Effector memory CD4-positive, alpha-beta T cell (primary cell): ENCODE measurements at regions not wholly inside any gene's neighbourhood (a gene's known extent, or its start where the extent isn't known, plus 50 kb on each side); places are given as distances from the start of the nearest gene placed in this dataset.

Experiments used
- DNase-seq, 3 donors: peaks; one replicate each; pipeline ENCODE4 v3.0.0-alpha.2; 2020
- H3K27ac ChIP-seq: 2 replicates; pipeline ENCODE4 v1.7.0; 2013; ENCODE audit warnings: mild to moderate bottlenecking, low read length, moderate library complexity; ENCODE audit not compliant: insufficient read depth, poor library complexity, severe bottlenecking
- H3K27me3 ChIP-seq: replicated peaks from 2 replicates; pipeline ENCODE4 v1.7.0; 2013; ENCODE audit warnings: mild to moderate bottlenecking, low read length; ENCODE audit not compliant: insufficient read depth, control insufficient read depth, poor library complexity, severe bottlenecking
- H3K36me3 ChIP-seq: 2 replicates; pipeline ENCODE4 v1.7.0; 2013; ENCODE audit warnings: mild to moderate bottlenecking, low read length, moderate library complexity; ENCODE audit not compliant: control insufficient read depth, insufficient read depth
- H3K4me1 ChIP-seq: 2 replicates; pipeline ENCODE4 v1.7.0; 2013; ENCODE audit warnings: low read length, mild to moderate bottlenecking; ENCODE audit not compliant: control insufficient read depth, insufficient read depth, poor library complexity, severe bottlenecking
- H3K4me3 ChIP-seq: 2 replicates; pipeline ENCODE4 v1.7.0; 2013; ENCODE audit warnings: low read length, low read depth, mild to moderate bottlenecking; ENCODE audit not compliant: insufficient read depth, poor library complexity, severe bottlenecking
- H3K9me3 ChIP-seq: 2 replicates; pipeline ENCODE4 v1.7.0; 2013; ENCODE audit warnings: mild to moderate bottlenecking, low read length, moderate library complexity; ENCODE audit not compliant: control insufficient read depth

DNA sequence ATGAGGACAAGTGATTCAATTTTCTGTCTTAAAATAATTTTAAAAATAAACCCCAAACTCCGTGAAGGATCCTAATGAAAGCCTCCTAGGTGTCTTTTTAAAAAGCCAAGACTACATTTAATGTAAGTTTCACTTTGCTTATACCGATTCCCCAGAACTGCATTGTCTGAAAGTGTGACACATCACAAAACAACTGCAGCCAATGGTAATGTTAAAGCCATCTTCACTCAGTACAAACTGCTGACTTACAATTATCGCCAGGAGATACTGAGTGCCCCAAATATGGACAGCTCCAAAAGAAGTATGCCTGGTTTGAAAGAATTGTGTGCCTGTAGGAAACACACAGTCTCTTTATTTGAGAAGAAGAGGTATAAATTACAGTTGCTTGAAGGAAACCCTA is 73.7 kb upstream of the SPANXB1 start:
- Histone ChIP-seq H3K36me3 (no peaks in the 10 kb centered on the region), H3K27me3 (no peaks in the 10 kb centered on the region), H3K9me3 (no peaks in the 10 kb centered on the region), H3K4me3 (no peak overlapping the region), H3K27ac (no peak overlapping the region), H3K4me1 (no peaks in the 10 kb centered on the region)
- DNase-seq, result no peak

DNA sequence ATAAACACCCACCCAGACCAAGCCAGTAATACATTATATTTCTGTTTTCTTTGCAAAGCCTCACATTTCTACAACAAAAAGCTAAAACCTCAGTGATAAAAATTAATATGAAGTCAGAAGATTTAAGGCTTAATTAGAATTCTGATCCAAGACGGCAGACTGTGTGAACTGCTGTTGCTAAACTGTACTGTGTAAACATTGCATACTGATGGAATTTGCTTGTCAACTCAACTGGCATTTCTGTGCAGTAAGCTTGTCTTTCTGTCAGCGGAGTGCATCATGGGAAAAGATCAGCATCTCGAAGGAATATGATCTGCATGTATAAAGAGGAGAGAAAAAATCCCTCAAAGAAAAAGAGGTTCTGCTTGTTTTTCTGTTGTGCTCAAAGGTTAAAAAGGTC is 69.4 kb upstream of the SPANXB1 start:
- no peaks in the 10 kb centered on the region for H3K36me3 ChIP-seq
- no peak overlapping the region for H3K4me3 ChIP-seq
- no peaks in the 10 kb centered on the region for H3K27me3 ChIP-seq
- H3K4me1 ChIP-seq, result no peaks in the 10 kb centered on the region
- H3K9me3 ChIP-seq, result no peaks in the 10 kb centered on the region
- DNase-seq, result no peak
- no peak overlapping the region for H3K27ac ChIP-seq

DNA sequence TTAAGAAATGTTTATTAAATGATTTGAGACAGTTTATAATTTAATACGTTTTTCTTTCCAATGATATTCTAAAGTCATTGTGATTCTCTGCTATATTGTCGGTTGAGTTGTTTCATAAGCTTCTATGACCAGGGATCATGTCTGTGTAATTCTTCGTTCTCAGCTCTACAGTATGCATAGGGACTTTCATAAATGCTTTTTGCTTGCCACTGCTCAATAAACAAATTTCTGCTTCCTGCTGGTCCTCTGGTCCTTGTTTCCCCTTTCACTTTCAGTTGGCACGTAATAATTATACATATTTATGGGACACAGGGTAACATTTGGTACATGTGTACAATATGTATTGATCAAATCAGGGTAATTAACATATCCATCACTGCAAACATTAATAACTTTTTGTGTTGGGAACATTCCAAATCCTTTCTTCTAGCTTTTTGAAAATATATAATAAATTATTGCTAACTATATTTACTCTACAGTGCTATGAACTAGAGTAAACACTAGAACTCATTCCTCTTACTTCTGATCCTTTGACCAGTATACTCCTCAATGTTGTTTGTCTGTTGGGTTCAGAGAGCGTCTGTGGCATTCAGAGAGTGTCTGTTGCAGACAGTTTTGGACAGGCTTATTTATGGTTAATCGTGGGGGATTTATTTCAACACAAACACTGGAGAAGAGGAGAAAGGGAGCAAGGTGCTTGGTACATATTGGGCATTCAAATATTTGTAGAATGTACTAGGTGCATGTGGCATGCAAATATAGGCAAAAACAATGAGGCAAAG is 68.3 kb upstream of the SPANXB1 start:
- Histone ChIP-seq H3K27me3 (no peaks in the 10 kb centered on the region), H3K36me3 (no peaks in the 10 kb centered on the region), H3K27ac (no peak overlapping the region), H3K4me1 (no peaks in the 10 kb centered on the region), H3K4me3 (no peak overlapping the region), H3K9me3 (no peaks in the 10 kb centered on the region)
- no peak for DNase-seq

DNA sequence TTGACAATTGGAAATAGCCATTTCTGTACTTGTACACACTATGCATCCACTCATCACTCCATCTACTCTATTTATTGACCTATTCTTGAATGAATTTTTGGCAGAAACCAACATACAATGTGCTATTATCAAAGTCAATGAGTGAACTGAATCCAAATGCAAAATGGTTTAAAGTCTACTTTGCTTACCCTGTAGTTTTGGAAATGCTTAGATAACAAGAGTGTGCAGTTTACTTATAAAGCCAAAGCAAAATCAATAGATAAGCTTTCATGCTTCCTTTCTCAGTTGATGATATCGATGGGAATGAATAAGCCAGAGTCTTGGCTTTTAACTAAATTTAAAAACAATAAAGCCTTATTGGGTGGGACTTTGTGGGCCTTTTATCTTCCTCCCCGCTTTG is 58.9 kb upstream of the SPANXB1 start:
- Histone ChIP-seq H3K4me3 (no peak overlapping the region), H3K4me1 (no peaks in the 10 kb centered on the region), H3K27me3 (no peaks in the 10 kb centered on the region), H3K27ac (no peak overlapping the region), H3K36me3 (no peaks in the 10 kb centered on the region), H3K9me3 (no peaks in the 10 kb centered on the region)
- DNase-seq, result no peak

DNA sequence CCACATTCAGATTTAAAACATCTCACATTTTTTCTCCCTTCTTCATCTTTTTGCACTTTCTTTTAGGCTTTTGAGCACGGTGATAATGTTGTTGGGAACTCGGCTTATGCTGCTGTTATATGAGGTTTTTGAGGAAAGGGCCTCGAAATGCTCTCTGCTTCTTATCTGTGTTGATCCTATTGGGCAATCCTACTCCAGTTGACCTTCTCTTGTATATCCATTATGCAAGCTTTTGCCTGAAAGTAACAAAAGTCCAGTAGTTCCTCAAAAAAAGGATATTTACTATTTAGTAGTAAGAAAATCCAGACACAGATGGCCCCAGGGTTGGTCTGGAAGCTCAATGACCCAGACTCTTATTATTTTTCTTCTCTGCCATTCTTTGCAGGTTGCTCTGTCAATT is 57.7 kb upstream of the SPANXB1 start:
- H3K27ac ChIP-seq, result no peak overlapping the region
- no peak for DNase-seq
- no peaks in the 10 kb centered on the region for H3K9me3 ChIP-seq
- no peak overlapping the region for H3K4me3 ChIP-seq
- no peaks in the 10 kb centered on the region for H3K4me1 ChIP-seq
- no peaks in the 10 kb centered on the region for H3K36me3 ChIP-seq
- no peaks in the 10 kb centered on the region for H3K27me3 ChIP-seq

DNA sequence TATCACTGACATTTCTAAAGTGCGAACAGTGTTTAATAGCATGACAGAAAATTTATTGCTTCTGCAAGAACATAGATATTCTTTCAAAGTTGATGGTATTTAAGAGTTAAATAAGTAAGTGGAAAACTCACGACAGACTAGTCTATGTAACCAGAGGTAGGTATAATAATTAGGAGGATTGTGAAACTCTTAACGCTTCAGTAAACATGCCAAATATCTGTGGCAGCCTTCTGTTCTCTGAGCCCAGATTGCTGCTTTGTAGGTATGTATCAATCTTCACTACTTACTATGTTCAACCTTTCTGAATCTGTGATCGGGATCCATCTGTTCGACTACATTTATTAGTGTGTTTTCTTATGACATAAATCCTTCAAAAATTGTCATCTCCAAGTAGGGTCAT is 53.6 kb upstream of the SPANXB1 start:
- no peaks in the 10 kb centered on the region for H3K4me1 ChIP-seq
- no peaks in the 10 kb centered on the region for H3K27me3 ChIP-seq
- H3K9me3 ChIP-seq, result no peaks in the 10 kb centered on the region
- H3K27ac ChIP-seq, result no peak overlapping the region
- H3K4me3 ChIP-seq, result no peak overlapping the region
- DNase-seq, result no peak
- no peaks in the 10 kb centered on the region for H3K36me3 ChIP-seq

DNA sequence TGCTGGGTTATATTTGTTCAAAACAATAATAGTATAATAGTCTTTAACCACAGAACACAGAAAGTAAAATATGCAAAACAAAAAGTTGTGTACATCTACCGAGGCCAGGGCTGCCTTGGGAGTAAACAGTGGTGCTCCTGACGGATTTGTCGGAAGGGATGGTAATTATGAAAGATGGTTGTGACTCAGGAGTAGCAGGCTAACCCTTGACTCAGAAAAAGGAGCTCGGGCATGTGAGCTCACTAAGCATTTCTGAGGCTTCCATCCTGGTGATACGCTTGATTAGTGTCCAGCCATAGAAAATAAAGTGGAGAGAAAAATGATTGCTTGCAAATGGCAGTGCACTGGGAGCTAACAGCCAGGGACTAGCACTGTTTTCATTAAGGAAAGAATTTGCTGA is 53.2 kb upstream of the SPANXB1 start:
- Histone ChIP-seq H3K4me3 (no peak overlapping the region), H3K27me3 (no peaks in the 10 kb centered on the region), H3K27ac (no peak overlapping the region), H3K4me1 (no peaks in the 10 kb centered on the region), H3K9me3 (no peaks in the 10 kb centered on the region), H3K36me3 (no peaks in the 10 kb centered on the region)
- no peak for DNase-seq
